MM.1S (cell line): ENCODE measurements at regions not wholly inside any gene's neighbourhood (a gene's known extent, or its start where the extent isn't known, plus 50 kb on each side); places are given as distances from the start of the nearest gene placed in this dataset.

ENCODE experiments used
- DNase-seq: peaks from one replicate; pipeline ENCODE4 v3.0.0-alpha.2; 2015
- H2AFZ ChIP-seq: fragments of 300-600 bp; sonication (generic); 2 replicates; pipeline ENCODE4 v1.6.0; 2016; ENCODE audit warnings: antibody characterized with exemption, low read length
- H3F3A ChIP-seq: fragments of 300-600 bp; sonication (generic); 2 replicates; pipeline ENCODE4 v1.6.1; 2016; ENCODE audit warnings: mild to moderate bottlenecking, antibody characterized with exemption, low read length, moderate library complexity, mixed read lengths; ENCODE audit not compliant: insufficient read depth
- H3K27ac ChIP-seq: fragments of 300-600 bp; sonication (generic); 2 replicates; pipeline ENCODE4 v1.5.1; 2016; ENCODE audit warnings: mild to moderate bottlenecking, low read length
- H3K27me3 ChIP-seq: fragments of 300-600 bp; sonication (generic); replicated peaks from 2 replicates; pipeline ENCODE4 v1.6.0; 2016; ENCODE audit warnings: low read length; ENCODE audit not compliant: insufficient read depth
- H3K36me3 ChIP-seq: fragments of 300-600 bp; sonication (generic); replicated peaks from 2 replicates; pipeline ENCODE4 v1.6.1; 2016; ENCODE audit warnings: mild to moderate bottlenecking, low read length, mixed read lengths; ENCODE audit not compliant: insufficient read depth
- H3K4me1 ChIP-seq: fragments of 300-600 bp; sonication (generic); 2 replicates; pipeline ENCODE4 v1.6.1; 2016; ENCODE audit warnings: low read length, mixed read lengths
- H3K4me2 ChIP-seq: fragments of 300-600 bp; sonication (generic); 2 replicates; pipeline ENCODE4 v1.6.0; 2016; ENCODE audit warnings: low read depth, low read length
- H3K4me3 ChIP-seq: fragments of 300-600 bp; sonication (generic); 2 replicates; pipeline ENCODE4 v1.5.1; 2016; ENCODE audit warnings: low read length, mixed read lengths
- H3K79me2 ChIP-seq: fragments of 300-600 bp; sonication (generic); 2 replicates; pipeline ENCODE4 v1.6.1; 2016; ENCODE audit warnings: mixed run types, low read length, mixed read lengths
- H3K9ac ChIP-seq: fragments of 300-600 bp; sonication (generic); 2 replicates; pipeline ENCODE4 v1.6.1; 2016; ENCODE audit warnings: low read length, mixed read lengths
- H3K9me2 ChIP-seq: fragments of 300-600 bp; sonication (generic); replicated peaks from 2 replicates; pipeline ENCODE4 v1.6.1; 2016; ENCODE audit warnings: mild to moderate bottlenecking, low read length, mixed read lengths; ENCODE audit not compliant: insufficient read depth
- H3K9me3 ChIP-seq: fragments of 300-600 bp; sonication (generic); replicated peaks from 2 replicates; pipeline ENCODE4 v1.6.1; 2016; ENCODE audit warnings: mild to moderate bottlenecking, low read length, mixed read lengths; ENCODE audit not compliant: insufficient read depth
- H4K20me1 ChIP-seq: fragments of 300-600 bp; sonication (generic); 2 replicates; pipeline ENCODE4 v1.6.1; 2016; ENCODE audit warnings: mild to moderate bottlenecking, low read length, moderate library complexity, mixed read lengths; ENCODE audit not compliant: insufficient read depth
- EZH2 ChIP-seq: fragments of 300-600 bp; sonication (generic); optimal IDR thresholded peaks from 2 replicates; pipeline ENCODE3; 2017; ENCODE audit warnings: low read depth, mild to moderate bottlenecking, antibody characterized with exemption, low read length, mixed read lengths
- EZH2phosphoT487 ChIP-seq: fragments of 300-600 bp; sonication (generic); IDR thresholded peaks from 2 replicates; pipeline ENCODE4 v1.6.1; 2018; ENCODE audit warnings: antibody characterized with exemption, low read length
- TF ChIP-seq, protein P1 (sequence below): fragments of 300-600 bp; sonication (generic); IDR thresholded peaks from 2 replicates; pipeline ENCODE4 v1.5.1; 2016; ENCODE audit warnings: antibody characterized with exemption, low read length, mixed read lengths

DNA sequence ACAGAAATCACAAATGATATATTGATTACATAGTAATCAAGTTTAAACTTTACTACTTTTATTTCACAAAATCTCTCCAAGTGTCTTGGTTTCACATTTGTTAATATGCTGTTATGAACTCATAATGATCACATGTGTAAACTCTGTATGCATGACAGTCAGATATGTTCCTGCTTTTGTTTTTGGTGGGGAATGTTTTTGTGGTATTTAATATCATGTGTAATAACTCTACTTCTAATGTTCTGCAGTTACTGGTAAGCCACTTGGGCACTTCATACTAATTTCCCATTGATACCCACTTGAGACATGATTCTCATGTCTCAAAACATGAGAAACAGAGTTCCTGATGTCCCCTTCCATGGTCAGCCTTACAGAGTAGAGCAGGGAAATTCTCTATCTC lies 109.1 kb upstream of the INHBA start:
- Histone ChIP-seq H3F3A (no peaks in the 10 kb centered on the region), H3K9ac (no peak overlapping the region), H4K20me1 (no peaks in the 10 kb centered on the region), H3K27ac (no peak overlapping the region), H3K4me1 (peaks cover 21% of the 10 kb centered on the region), H3K9me3 (no peaks in the 10 kb centered on the region), H3K36me3 (no peaks in the 10 kb centered on the region), H2AFZ (no peak overlapping the region), H3K4me3 (no peak overlapping the region), H3K79me2 (no peaks in the 10 kb centered on the region), H3K27me3 (no peaks in the 10 kb centered on the region), H3K4me2 (no peak overlapping the region), H3K9me2 (no peaks in the 10 kb centered on the region)
- no peak for TF ChIP-seq EZH2phosphoT487
- TF ChIP-seq EZH2 = no peak
- TF ChIP-seq, protein P1, sequence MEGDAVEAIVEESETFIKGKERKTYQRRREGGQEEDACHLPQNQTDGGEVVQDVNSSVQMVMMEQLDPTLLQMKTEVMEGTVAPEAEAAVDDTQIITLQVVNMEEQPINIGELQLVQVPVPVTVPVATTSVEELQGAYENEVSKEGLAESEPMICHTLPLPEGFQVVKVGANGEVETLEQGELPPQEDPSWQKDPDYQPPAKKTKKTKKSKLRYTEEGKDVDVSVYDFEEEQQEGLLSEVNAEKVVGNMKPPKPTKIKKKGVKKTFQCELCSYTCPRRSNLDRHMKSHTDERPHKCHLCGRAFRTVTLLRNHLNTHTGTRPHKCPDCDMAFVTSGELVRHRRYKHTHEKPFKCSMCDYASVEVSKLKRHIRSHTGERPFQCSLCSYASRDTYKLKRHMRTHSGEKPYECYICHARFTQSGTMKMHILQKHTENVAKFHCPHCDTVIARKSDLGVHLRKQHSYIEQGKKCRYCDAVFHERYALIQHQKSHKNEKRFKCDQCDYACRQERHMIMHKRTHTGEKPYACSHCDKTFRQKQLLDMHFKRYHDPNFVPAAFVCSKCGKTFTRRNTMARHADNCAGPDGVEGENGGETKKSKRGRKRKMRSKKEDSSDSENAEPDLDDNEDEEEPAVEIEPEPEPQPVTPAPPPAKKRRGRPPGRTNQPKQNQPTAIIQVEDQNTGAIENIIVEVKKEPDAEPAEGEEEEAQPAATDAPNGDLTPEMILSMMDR = no peak
- no peak for DNase-seq

DNA sequence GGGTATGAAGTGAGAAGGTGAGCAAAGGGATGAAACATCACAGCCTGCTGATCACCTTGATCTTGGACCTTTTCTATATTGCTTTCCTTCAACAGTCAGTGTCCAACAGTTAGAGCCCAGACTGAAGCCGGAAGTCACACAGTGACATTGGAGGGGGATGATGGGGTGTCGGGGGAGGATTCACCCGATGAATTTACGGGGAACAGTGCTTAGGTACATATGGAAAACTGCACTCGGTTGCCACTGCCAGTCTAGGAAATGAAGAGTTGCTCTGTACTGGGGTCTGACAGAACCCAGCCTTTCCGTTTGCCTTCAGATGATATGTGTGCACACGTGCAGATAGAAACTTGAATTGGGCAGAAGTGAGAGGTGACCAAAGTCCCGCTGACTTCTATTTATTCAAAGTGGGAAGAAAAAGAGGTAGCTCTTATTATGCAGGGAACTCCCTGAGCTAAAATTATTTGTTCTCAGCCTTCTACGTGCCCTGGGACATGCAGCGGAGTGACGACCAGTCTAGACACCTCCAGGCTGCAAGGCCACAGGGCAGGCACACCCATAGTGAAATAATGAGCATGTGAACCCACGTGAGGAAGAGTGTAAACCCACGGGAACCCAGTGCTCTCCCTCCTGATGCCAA lies 107.2 kb upstream of the INHBA start:
- Histone ChIP-seq H3K36me3 (no peaks in the 10 kb centered on the region), H3K4me2 (no peak overlapping the region), H4K20me1 (no peaks in the 10 kb centered on the region), H3K79me2 (no peaks in the 10 kb centered on the region), H3K4me3 (no peak overlapping the region), H2AFZ (no peak overlapping the region), H3F3A (no peaks in the 10 kb centered on the region), H3K9me3 (no peaks in the 10 kb centered on the region), H3K27ac (no peak overlapping the region), H3K9me2 (no peaks in the 10 kb centered on the region), H3K4me1 (peaks cover 3% of the 10 kb centered on the region; the same call in 1 of the 2 replicates), H3K27me3 (no peaks in the 10 kb centered on the region), H3K9ac (no peak overlapping the region)
- TF ChIP-seq, protein P1 = no peak
- TF ChIP-seq EZH2 (no peak), EZH2phosphoT487 (no peak)
- DNase-seq = no peak

DNA sequence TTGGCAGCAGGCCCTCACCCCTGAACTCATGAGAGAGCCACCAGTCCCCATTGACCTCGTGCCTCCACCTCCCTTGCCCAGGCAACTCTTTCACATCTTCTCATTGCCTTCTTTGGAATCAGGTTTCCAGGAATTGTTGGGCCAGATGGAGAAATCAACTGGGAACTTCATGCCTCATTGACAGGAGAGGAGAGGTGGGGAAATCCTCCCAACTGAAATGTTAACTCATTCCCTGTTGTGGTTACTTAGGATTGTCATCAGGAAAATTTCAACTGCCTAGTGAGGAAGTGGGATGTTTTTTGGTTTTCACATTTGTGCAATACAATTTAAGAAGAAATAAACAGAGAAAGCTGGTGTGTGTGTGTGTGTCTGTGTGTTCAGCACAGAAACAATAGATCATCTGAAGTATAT lies 106.6 kb upstream of the INHBA start:
- H3F3A ChIP-seq = no peaks in the 10 kb centered on the region
- no peaks in the 10 kb centered on the region for H3K27me3 ChIP-seq
- H3K36me3 ChIP-seq = no peaks in the 10 kb centered on the region
- no peak overlapping the region for H3K4me2 ChIP-seq
- H3K9me3 ChIP-seq = no peaks in the 10 kb centered on the region
- H3K27ac ChIP-seq = no peak overlapping the region
- no peaks in the 10 kb centered on the region for H3K9me2 ChIP-seq
- DNase-seq = no peak
- no peak overlapping the region for H3K4me3 ChIP-seq
- H3K4me1 ChIP-seq = no peaks in the 10 kb centered on the region
- H2AFZ ChIP-seq = no peak overlapping the region
- H4K20me1 ChIP-seq = no peaks in the 10 kb centered on the region
- TF ChIP-seq EZH2phosphoT487 (no peak), EZH2 (no peak)
- TF ChIP-seq, protein P1 = no peak
- no peaks in the 10 kb centered on the region for H3K79me2 ChIP-seq
- H3K9ac ChIP-seq = no peak overlapping the region
